Ascending aorta (tissue), 2 donors: ENCODE measurements at regions not wholly inside any gene's neighbourhood (a gene's known extent, or its start where the extent isn't known, plus 50 kb on each side); places are given as distances from the start of the nearest gene placed in this dataset.

Experiments used
- DNase-seq, 2 donors: peaks; one replicate each; pipeline ENCODE4 v3.0.0-alpha.2; 2019; ENCODE audit warnings: low spot score in 2 of 2
- H3K27ac ChIP-seq, 2 donors: fragments of 200-600 bp; sonication (generic); one replicate each; pipeline ENCODE4 v1.5.1; 2016 to 2017; ENCODE audit warnings: mild to moderate bottlenecking in 1 of 2
- H3K27me3 ChIP-seq: fragments of 200-600 bp; sonication (generic); one replicate; pipeline ENCODE4 v1.5.1; 2017
- H3K36me3 ChIP-seq, 2 donors: fragments of 200-600 bp; sonication (generic); one replicate each; pipeline ENCODE4 v1.5.1; 2016
- H3K4me1 ChIP-seq, 2 donors: fragments of 200-600 bp; sonication (generic); one replicate each; pipeline ENCODE4 v1.5.1; 2016 to 2017; ENCODE audit warnings: mild to moderate bottlenecking in 1 of 2
- H3K4me3 ChIP-seq, 2 donors: fragments of 200-600 bp; sonication (generic); one replicate each; pipeline ENCODE4 v1.5.1; 2016 to 2017; ENCODE audit warnings: mild to moderate bottlenecking in 1 of 2
- H3K9me3 ChIP-seq, 2 donors: fragments of 200-600 bp; sonication (generic); one replicate each; pipeline ENCODE4 v1.5.1; 2016
- CTCF ChIP-seq, 3 experiments: fragments of 200-600 bp in 2 of 3; fragments of 450-650 bp in 1 of 3; sonication (generic) in 2 of 3; IDR thresholded peaks; one replicate each; pipeline ENCODE4 v1.5.1; 2016 to 2019; ENCODE audit warnings: antibody characterized with exemption in 3 of 3, mild to moderate bottlenecking in 1 of 3, moderate library complexity in 1 of 3
- intact Hi-C: fragments of 100-400 bp; cut with DNase I; formaldehyde crosslinking; loops from one replicate; pipeline ENCODE4 v1.15.1; 2023

GRCh38 chr17:69880591-69881112, 194.4 kb upstream of the KCNJ16 start:
- no peak for TF ChIP-seq CTCF (IDR thresholded peaks at IDR 0.05)
- H3K36me3 ChIP-seq = no peaks in the 10 kb centered on the region
- intact Hi-C loops = no loop called here

GRCh38 chr17:69882281-69882680, 192.7 kb upstream of the KCNJ16 start:
- no peak for TF ChIP-seq CTCF (IDR thresholded peaks at IDR 0.05)
- intact Hi-C loops = no loop called here

More at GRCh38 chr17:69880591-69881112, 194.4 kb upstream of the KCNJ16 start:
- no peak overlapping the region for H3K27ac ChIP-seq
- H3K4me1 ChIP-seq = no peaks in the 10 kb centered on the region
- no peaks in the 10 kb centered on the region for H3K27me3 ChIP-seq
- no peak for DNase-seq
- no peaks in the 10 kb centered on the region for H3K9me3 ChIP-seq
- H3K4me3 ChIP-seq = no peak overlapping the region

DNA sequence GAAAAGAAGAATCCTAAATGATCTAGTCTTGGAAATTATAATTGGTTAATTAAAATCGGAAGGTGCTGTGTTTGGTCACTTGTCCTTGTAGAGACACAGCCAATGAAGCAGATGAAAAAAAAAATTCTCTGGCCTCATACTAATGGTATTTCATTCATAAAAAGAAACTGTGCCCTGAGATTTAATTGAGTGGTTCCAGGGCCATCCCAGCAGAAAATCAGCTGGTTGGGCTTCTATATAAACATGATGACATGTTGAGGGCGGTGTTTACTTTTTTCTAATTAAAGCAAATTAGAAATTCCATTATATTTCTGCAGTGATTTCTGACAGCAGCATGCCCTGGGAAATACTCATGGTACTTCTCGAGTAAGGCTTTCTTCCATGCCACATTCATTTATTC, 191.9 kb upstream of the KCNJ16 start:
- no peak for DNase-seq
- no peak overlapping the region for H3K27ac ChIP-seq
- H3K4me3 ChIP-seq = no peak overlapping the region
- no peak for TF ChIP-seq CTCF (IDR thresholded peaks at IDR 0.05)
- no peaks in the 10 kb centered on the region for H3K36me3 ChIP-seq
- intact Hi-C loops = no loop called here
- no peaks in the 10 kb centered on the region for H3K27me3 ChIP-seq
- no peaks in the 10 kb centered on the region for H3K4me1 ChIP-seq
- no peaks in the 10 kb centered on the region for H3K9me3 ChIP-seq

More at GRCh38 chr17:69882281-69882680, 192.7 kb upstream of the KCNJ16 start:
- Histone ChIP-seq H3K36me3 (no peaks in the 10 kb centered on the region), H3K4me1 (no peaks in the 10 kb centered on the region), H3K4me3 (no peak overlapping the region), H3K27ac (no peak overlapping the region), H3K9me3 (no peaks in the 10 kb centered on the region), H3K27me3 (no peaks in the 10 kb centered on the region)
- no peak for DNase-seq

DNA sequence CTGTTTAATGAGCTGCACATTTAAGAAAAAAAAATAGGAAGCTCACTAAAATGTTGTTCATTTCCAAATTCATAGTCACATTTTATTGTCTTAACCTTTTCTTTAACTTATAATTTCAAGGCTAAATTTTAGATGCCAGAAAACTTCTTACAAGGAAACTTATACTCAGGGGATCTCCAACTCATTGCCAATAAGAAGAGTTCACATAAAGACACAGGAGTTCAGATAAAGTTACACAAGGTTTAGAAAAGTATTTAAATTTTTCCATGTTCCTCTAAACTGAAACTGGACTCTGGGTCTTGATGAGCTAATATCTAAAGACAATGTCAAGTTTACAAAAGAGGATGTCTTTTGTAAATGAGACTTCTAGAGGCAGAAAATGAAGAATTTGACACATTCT, 190.7 kb upstream of the KCNJ16 start:
- H3K36me3 ChIP-seq = no peaks in the 10 kb centered on the region
- H3K4me3 ChIP-seq = no peak overlapping the region
- intact Hi-C loops = no loop called here
- TF ChIP-seq CTCF (IDR thresholded peaks at IDR 0.05) = no peak
- H3K9me3 ChIP-seq = no peaks in the 10 kb centered on the region
- H3K4me1 ChIP-seq = no peaks in the 10 kb centered on the region
- H3K27ac ChIP-seq = no peak overlapping the region
- no peak for DNase-seq
- no peaks in the 10 kb centered on the region for H3K27me3 ChIP-seq

GRCh38 chr17:69884846-69885245, 190.2 kb upstream of the KCNJ16 start:
- TF ChIP-seq CTCF (IDR thresholded peaks at IDR 0.05) = no peak
- no peak for DNase-seq
- Histone ChIP-seq H3K27ac (no peak overlapping the region), H3K27me3 (no peaks in the 10 kb centered on the region), H3K36me3 (no peaks in the 10 kb centered on the region), H3K4me1 (no peaks in the 10 kb centered on the region), H3K4me3 (no peak overlapping the region), H3K9me3 (no peaks in the 10 kb centered on the region)
- intact Hi-C loops = no loop called here

GRCh38 chr17:69898601-69899000, 176.4 kb upstream of the KCNJ16 start:
- H3K4me1 ChIP-seq = peaks cover 0 to 4% of the 10 kb centered on the region in 2 donors
- intact Hi-C loops = no loop called here
- H3K27ac ChIP-seq = no peak overlapping the region
- no peak for TF ChIP-seq CTCF (IDR thresholded peaks at IDR 0.05)
- H3K27me3 ChIP-seq = no peaks in the 10 kb centered on the region
- no peak overlapping the region for H3K4me3 ChIP-seq
- no peak for DNase-seq
- no peaks in the 10 kb centered on the region for H3K36me3 ChIP-seq
- H3K9me3 ChIP-seq = no peaks in the 10 kb centered on the region
